HG03520 (cell line): ENCODE measurements at regions not wholly inside any gene's neighbourhood (a gene's known extent, or its start where the extent isn't known, plus 50 kb on each side); places are given as distances from the start of the nearest gene placed in this dataset.
"Not testable (repeated sequence)": the region's sequence is repeated elsewhere in the genome, so short reads cannot be mapped to it uniquely, and the experiment has no call there.

Experiments
- ATAC-seq: cut with Tn5 transposase; IDR thresholded peaks from one replicate; pipeline ENCODE4 v1.9.1; 2021; ENCODE audit warnings: mild to moderate bottlenecking, moderate library complexity; ENCODE audit not compliant: unreplicated experiment

DNA sequence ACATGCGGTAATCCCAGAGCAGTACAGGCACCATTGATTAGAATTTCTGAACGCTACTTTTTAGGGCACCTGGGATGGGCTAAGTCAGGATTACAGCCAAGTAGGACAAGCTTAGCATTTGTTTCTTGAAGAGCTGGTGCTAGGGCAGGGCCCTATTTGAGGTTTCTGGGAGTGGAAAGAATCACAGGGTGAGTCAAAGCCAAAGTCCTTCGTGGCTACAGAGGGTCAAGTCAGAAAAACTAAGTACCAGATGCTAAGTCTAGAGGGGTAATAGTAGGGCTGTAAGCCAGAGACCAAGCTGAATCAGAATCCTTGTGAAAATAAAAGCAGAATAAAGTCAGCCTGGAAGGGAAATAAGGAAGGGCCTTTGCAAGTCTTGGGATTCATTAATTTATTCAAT, 448.6 kb downstream of the ZIC3 start:
- no peak for ATAC-seq

DNA sequence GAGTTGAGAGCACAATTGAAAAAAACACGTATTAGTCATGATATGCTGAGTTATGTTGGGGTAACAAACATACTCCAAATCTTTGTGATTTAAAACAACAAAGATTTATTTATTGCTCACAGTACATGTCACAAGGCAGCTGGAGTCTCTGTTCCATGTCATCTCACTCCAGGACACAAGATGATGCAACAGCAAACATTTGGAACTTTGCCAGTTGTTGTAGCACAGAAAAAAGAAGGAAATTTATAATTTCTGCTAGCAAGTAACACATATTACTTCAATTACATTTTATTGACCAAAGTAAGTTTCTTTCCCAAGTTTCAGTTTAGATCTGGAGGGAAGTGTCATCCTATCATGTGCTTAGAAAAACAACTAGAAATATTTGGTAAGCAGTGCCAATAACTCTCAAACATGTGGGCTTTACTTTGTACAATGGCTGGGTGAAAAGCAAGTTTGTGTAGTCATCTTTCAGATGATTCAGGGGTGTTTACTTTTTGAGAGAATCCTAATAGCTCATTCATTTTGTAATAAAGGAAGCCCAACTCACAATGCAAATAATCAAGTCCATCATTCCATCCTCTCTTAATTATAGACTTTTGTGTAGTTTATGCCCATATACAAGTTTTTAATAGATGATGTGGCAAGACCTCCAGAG, 452.3 kb downstream of the ZIC3 start:
- ATAC-seq, result no peak

DNA sequence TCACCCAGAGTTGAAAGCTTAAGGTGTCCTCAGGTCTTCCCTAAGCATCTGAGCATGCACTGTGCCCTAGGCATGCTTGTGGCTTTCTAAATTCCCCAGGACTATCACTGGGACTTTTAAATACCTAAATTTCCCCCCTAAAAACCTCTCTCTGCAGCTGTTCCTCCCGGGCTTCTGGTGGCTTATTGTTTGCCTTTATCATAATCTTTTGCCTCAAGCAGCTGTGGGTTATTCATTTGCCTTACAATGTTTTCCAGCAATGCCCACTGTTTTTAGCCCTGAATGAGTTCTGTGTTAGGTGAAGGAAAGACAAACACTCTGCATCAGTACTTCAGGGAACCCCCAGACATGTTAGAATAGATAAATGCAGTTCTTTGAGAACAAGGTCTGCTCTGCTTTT, 455.0 kb downstream of the ZIC3 start:
- ATAC-seq, result no peak

DNA sequence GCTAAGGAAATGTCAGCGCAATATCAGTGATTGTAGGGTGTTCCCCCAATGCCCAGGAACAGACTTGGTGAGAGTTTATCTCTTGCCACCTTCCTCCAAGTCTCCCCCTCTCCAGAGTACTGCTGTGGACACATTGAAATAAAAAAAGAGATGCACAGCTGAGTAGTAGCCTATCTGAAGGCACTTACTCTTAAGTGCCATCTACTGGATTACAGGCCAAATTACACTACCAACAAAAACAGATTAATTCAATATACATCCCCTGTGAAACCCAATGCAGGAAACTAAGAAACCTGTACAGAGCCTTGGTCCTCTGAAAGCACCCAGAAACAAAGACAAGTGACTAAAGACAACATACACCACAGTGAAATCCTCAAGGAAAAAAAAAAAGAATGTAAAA, 460.3 kb downstream of the ZIC3 start:
- peak; percentile 80 for ATAC-seq

DNA sequence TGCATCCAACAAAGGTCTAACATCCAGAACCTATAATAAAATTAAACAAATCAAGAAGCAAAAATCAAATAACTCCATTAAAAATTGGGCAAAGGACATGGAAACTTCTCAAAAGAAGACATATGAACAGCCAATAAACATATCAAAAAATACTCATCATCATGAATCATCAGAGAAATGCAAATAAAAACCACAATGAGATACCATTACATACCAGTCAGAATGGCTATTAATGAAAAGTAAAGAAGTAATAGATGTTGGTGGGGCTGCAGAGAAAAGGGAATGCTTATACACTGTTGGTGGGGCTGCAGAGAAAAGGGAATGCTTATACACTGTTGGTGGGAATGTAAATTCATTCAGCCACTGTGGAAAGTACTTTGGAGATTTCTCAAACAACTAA, 465.8 kb downstream of the ZIC3 start:
- ATAC-seq, result no peak

DNA sequence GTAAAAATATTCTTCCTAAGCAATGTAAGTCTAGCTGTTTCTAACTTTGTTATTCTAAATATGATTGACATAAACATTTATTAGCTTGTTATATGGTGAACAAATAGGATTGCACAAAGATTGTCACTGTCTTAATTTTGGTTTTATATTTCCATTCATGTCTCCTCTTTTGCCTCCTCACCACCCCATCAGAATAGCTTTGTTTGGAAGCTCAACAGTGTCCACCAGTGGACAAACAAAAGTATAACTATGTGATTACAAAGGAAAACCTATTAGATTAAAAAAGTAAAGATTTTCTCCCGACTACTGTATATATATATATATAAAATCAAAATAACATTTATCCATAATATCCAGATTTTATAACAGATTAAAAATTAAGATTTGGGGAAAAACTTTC, 468.2 kb downstream of the ZIC3 start:
- no peak for ATAC-seq

DNA sequence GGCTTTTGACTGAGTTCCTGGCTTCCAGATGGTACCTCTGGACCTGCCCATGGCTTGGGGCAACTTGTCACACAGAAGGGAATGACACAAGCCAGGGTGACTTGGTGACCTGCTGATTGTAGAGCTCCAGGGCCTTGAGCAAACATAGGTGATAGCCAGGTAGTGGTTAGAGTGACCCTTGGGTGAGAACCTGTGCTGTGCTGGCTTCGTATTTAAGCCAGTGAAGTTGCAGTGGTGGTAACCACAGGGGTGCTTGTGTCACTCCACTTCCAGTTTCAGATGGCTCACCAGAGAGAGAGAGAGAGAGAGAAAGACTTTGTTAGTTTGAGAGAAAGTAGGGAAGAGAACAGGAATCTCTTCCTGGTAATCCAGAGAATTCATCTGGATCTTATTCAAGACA, 471.6 kb downstream of the ZIC3 start:
- no peak for ATAC-seq

DNA sequence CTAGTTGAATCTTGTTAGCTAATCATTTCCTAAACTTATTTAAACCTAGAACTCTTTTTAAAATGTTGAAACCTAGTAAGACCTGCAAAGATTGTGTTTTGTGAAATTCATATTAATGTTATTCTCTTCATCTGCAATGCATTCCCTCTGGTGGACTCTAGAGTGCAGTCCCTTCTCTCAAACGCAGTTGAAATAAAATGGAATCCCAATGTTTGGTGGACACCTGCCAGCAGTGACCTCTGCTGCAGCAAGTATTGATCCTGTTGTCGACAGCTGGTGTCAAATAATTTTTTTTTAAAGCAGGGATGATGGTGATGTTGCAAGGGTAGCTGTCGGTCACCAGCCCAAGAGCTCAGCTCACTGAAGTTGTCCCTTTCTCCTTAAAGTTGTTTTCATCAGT, 492.0 kb downstream of the ZIC3 start:
- no peak for ATAC-seq

DNA sequence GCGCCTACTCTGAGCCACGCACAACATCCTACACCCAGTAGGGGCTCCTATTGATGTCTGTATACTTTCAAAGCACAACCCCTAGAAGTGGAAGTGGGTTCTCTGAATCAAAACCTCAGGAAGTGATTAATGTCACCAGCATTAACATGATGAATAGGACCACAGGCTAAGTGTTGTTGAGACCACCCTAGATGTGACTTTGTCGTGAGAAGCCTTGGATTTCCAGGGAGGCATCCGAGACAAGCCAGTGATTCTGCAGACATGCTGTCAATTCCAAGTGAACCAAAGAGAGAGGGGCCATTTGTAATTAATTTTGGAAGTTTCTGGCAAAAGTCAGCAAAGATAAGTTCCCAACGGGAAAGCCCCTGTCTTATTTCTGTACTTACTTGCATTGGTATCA, 493.0 kb downstream of the ZIC3 start:
- no peak for ATAC-seq

DNA sequence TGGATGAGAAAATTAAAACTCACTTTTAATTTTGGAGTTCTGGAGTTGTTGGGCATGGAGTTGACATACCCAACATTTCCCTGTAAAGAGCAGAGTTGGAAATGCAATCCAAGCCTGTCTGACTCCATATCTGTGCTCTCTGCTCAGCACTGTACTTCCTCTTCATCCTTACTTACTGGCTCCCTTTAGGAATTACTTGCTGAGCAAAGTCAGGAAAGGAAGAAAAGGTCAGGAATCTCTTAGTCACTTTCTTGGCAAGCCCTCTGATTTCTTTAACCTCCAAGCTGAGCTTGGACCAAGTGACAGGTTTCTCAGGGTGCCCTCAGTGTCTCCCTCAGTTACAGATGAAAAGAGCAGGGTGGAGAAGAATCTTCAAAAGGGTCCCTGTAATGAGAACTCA, 501.5 kb downstream of the ZIC3 start:
- no peak for ATAC-seq

DNA sequence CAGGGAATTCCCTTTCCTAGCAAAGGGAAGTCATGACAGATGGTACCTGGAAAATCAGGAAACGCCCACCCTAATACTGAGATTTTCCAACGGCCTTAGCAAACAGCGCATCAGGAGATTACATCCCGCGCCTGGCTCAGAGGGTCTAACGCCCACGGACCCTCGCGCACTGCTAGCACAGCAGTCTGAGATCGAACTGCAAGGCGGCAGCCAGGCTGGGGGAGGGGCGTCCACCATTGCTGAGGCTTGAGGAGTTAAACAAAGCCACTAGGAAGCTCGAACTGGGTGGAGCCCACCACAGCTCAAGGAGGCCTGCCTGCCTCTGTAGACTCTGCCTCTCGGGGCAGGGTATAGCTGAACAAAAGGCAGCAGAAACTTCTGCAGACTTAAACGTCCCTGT, 507.7 kb downstream of the ZIC3 start:
- no peak for ATAC-seq

DNA sequence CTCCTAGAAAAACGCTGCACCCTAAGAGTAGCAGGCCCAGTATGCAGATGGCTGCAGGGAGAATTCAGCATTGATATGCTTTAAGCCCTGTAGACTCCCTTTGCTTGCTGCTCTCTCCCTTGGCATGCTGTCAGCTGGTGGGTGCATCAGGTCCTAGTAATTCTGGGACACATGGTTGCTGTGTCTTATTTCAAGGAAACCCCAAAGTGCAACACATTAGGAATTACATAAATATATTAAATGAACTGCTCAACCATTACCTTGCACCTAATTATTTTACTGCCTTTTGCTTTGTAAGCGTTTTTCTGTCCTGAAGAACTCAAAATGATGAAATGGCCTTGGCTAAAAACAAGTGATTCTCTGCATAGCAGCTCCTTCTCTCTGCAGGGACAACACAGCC, 516.3 kb downstream of the ZIC3 start:
- no peak for ATAC-seq

DNA sequence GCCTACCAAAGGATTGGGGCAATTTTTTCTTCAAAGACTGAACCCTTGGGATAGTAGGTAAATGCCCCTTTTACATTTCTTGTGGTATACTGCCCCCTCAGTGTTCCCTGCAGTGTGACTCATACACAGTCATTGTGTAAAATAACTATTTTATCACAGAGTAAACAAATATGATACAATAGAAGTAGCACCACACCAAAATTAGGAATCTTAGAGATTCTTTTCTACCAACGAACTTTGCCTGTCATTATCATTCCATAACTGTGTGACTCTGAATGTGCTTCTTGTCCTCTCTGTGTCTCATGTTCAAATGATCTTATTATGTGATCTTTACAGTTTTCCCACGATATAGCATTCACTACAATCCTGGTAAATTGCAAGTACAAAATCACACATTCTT, 517.0 kb downstream of the ZIC3 start:
- ATAC-seq, result no peak

DNA sequence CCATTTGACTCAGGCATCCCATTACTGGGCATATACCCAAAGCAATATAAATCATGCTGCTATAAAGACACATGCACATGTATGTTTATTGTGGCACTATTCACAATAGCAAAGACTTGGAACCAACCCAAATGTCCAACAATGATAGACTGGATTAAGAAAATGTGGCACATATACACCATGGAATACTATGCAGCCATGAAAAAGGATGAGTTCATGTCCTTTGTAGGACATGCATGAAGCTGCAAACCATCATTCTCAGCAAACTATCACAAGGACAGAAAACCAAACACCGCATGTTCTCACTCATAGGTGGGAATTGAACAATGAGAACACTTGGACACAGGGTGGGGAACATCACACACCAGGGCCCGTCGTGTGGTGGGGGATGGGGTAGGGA, 545.0 kb downstream of the ZIC3 start:
- not testable (repeated sequence) for ATAC-seq

DNA sequence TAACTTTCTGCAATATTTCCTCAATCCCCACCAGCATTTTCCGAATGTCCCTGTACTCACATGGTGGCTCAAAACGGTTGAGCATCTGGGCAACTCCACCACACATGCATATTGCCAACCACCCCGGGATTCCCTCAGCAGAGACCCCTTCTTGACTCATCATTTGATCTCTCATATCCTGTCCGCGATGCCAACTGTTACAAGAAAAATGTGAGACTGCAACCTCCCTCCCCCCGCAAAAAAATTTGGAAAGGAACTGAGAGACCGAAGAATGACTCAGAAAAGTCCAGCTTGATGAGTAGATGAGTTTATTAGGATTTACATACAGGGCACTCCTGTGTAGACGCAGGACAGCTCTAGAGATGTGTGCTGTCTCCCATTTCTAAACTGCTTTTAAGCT, 561.4 kb downstream of the ZIC3 start:
- no peak for ATAC-seq

DNA sequence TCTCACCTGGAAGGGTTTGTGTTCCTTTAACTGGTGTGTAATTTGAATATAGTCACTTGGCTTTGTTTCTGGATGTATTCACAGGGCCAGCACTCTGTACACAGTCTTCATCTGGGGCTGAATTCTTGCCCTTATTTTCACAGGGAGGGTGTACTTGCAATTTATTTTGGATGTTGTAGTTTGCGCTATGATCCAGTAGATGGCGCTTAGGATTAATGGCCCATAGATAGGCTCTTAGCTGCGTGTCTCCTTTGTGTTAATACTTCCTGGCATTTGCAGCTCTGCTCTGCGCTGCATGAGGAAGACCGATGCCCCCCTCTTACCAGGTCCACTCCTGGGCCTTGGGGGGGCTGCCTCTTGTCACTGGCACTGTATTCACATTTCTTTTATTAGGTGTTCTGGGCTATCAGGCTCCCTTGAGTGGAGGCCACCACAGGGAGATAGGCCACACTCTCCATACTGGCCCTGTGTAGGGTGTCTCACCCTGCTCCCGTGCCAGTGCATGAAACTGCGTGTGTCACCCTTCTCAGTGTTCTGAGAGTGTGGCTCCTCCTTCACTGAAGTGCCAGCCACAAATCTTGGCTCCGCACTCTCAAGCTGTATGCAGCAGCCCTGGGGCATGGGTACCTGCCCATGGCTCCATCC, 562.2 kb downstream of the ZIC3 start:
- peak; percentile 79 for ATAC-seq

DNA sequence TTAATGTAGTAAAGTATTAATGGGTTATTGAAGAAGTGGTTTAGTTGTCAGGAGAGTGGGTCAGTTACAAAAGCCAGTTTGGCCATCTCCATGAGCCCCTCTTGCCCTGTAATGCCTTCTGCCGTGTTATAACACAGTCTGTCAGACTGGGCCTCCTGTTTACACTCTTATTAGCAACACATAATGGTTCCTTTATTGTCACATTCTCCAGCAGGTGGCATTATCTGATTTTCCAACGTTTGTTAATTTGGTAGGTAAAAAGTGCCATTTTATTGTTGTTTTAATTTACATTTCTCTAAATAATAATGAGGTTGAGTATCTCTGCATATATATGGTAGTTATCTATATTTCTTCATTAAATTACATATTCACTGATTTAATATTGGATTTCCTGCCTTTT, 560.8 kb downstream of the FGF13 start:
- no peak for ATAC-seq

DNA sequence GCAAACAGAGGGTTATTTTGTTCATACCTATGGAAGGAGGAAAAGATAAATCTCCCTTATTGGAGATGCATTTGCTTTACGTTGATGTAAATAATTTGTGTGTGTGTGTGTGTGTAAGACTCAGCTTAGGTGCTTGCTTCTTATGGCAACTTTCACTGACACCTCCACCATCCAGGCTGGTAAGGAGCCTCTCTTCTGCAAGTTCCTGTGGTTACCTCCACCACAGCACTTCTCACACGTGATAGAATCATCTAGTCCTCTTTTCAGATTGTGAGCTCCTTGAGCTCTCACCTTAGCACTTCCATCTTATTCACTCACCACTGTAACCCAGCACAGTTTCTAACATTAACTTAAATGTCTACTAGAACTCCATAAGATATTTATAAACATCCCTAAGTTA, 553.7 kb downstream of the FGF13 start:
- no peak for ATAC-seq

DNA sequence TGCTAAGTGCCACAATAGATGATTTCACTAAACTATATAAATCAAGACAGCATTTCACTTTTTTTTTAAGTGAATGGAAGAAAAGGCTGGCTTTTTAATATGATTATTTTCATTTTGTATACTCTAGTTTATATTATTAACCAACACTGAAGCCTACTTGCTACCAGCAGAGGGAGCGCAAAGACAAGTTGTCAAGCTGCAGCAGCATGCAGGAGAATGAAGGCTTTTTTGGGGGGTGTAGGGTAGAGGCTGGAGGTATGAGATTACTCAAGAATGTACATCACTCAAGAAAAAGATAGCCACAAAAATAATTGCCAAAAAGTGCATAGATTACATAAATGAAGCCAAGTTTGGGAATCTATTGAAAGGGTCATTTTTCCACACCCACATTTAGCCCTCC, 519.5 kb downstream of the FGF13 start:
- ATAC-seq, result no peak

DNA sequence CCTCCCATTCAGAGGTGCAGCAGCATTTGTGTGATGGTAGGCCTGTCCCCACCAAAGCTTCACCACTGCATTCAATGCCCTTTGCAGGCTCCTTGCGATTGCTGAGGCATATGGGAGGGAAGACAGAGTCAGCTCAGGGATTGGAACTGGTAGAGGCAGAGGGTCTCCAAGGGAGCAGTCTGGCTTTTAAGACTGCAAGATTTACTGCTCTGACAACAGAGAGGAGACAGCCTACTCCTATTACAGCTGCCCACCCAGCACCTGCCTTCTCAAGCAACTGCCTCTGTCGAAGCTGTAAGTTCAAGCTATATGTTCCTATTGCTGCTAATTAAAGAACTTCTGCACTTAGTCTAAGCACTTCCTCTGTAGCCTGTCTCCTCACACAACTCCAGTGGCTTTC, 481.8 kb downstream of the FGF13 start:
- ATAC-seq, result no peak

DNA sequence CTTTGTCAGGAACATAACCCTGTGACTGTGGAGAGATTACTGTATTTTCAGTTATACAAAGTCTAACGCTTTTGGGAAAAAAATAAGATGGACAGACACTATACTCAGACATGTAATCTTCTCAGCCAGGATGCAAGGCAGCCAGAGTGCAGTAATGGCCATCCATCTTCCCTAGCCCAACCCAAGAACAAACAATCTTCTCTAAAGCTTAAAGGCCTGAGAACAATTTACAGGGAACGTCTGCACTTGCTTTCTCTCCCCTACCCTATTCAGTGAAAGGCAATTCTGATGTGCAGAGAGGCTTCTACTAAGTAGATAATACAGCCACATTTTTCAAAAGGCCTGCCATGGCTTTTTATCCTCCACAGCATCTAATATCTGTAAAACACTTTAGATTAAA, 471.3 kb downstream of the FGF13 start:
- no peak for ATAC-seq

DNA sequence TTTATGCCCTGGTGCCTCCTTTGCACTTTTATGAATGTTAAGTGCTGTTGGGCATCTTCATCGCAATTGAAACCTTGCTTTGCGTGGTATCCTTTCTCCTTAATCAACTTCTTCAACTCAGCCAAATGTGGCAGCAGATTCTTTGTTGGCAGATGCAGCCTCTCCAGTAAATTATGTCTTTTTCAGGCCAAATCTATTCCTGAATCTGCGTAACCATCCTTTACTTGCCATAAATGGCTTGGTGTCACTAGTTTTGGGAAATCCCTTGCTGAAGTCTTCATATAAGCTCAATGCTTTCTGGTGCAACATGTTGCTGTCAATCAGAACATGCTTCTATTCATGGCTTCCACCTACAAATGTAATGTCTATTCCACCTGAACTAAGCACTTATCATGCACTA, 457.5 kb downstream of the FGF13 start:
- no peak for ATAC-seq

DNA sequence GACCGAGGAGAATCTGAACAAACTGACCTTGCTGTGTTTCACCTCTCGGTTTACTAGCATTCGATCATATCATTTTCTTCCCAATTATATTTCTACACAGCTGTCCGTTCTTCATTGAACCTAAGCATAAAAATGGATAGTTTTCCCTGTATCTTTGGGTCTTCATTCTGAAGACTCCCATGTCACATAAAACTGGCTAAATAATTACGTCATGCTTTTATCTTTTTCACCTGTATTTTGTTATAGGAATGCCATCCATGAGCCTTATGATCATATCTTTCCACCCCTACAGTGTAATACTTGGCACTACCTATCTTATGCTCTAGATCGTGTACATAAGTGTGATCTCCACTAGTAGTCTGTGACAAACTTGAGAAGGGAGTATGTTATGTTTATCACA, 456.1 kb downstream of the FGF13 start:
- ATAC-seq, result no peak
